ENCODE measurements at regions not wholly inside any gene's neighbourhood (a gene's known extent, or its start where the extent isn't known, plus 50 kb on each side); places are given as distances from the start of the nearest gene placed in this dataset.

- no peaks in the 10 kb centered on the region for H3K27me3 ChIP-seq (ENCODE audit: control insufficient read depth, insufficient read depth, low read length, poor library complexity, severe bottlenecking)
- H3K27ac ChIP-seq (ENCODE audit: insufficient read depth, low read depth, low read length, poor library complexity, severe bottlenecking): no peak overlapping the region
- H3K9me3 ChIP-seq (ENCODE audit: control insufficient read depth, low read length): no peaks in the 10 kb centered on the region
- WGBS, 2 experiments: 96% methylated on average over 9 of the region's 9 CpGs
- peaks cover 5% of the 10 kb centered on the region for H3K4me1 ChIP-seq (ENCODE audit: control insufficient read depth, insufficient read depth, low read length)
- H3K4me3 ChIP-seq (ENCODE audit: insufficient read depth, low read depth, low read length): no peak overlapping the region
- H3K36me3 ChIP-seq (ENCODE audit: control insufficient read depth, insufficient read depth, low read length): no peaks in the 10 kb centered on the region
These were observed 88.3 kb downstream of the SPP2 start for GRCh38 chr2:234138836-234139235.

- 88 to 89% methylated on average over 6 of the region's 6 CpGs for WGBS, 2 experiments
- Histone ChIP-seq H3K27me3 (ENCODE audit: control insufficient read depth, insufficient read depth, low read length, poor library complexity, severe bottlenecking) (no peaks in the 10 kb centered on the region), H3K4me1 (ENCODE audit: control insufficient read depth, insufficient read depth, low read length) (peaks cover 5% of the 10 kb centered on the region), H3K27ac (ENCODE audit: insufficient read depth, low read depth, low read length, poor library complexity, severe bottlenecking) (no peak overlapping the region), H3K9me3 (ENCODE audit: control insufficient read depth, low read length) (no peaks in the 10 kb centered on the region), H3K36me3 (ENCODE audit: control insufficient read depth, insufficient read depth, low read length) (no peaks in the 10 kb centered on the region), H3K4me3 (ENCODE audit: insufficient read depth, low read depth, low read length) (no peak overlapping the region)
These were observed 87.0 kb downstream of the SPP2 start for GRCh38 chr2:234137400-234138014.

GRCh38 chr2:234136461-234136860 is 86.0 kb downstream of the SPP2 start:
- no peak overlapping the region for H3K4me3 ChIP-seq (ENCODE audit: insufficient read depth, low read depth, low read length)
- H3K27ac ChIP-seq (ENCODE audit: insufficient read depth, low read depth, low read length, poor library complexity, severe bottlenecking): no peak overlapping the region
- H3K27me3 ChIP-seq (ENCODE audit: control insufficient read depth, insufficient read depth, low read length, poor library complexity, severe bottlenecking): no peaks in the 10 kb centered on the region
- no peaks in the 10 kb centered on the region for H3K36me3 ChIP-seq (ENCODE audit: control insufficient read depth, insufficient read depth, low read length)
- H3K9me3 ChIP-seq (ENCODE audit: control insufficient read depth, low read length): no peaks in the 10 kb centered on the region
- peaks cover 5% of the 10 kb centered on the region for H3K4me1 ChIP-seq (ENCODE audit: control insufficient read depth, insufficient read depth, low read length)

GRCh38 chr2:234135750-234136221 is 85.3 kb downstream of the SPP2 start:
- no peak overlapping the region for H3K4me3 ChIP-seq (ENCODE audit: insufficient read depth, low read depth, low read length)
- H3K9me3 ChIP-seq (ENCODE audit: control insufficient read depth, low read length): no peaks in the 10 kb centered on the region
- H3K27me3 ChIP-seq (ENCODE audit: control insufficient read depth, insufficient read depth, low read length, poor library complexity, severe bottlenecking): no peaks in the 10 kb centered on the region
- no peaks in the 10 kb centered on the region for H3K36me3 ChIP-seq (ENCODE audit: control insufficient read depth, insufficient read depth, low read length)
- WGBS, 2 experiments: 48 to 49% methylated on average over 16 of the region's 16 CpGs
- H3K27ac ChIP-seq (ENCODE audit: insufficient read depth, low read depth, low read length, poor library complexity, severe bottlenecking): no peak overlapping the region
- peaks cover 5% of the 10 kb centered on the region for H3K4me1 ChIP-seq (ENCODE audit: control insufficient read depth, insufficient read depth, low read length)

GRCh38 chr2:234134496-234134895 is 84.0 kb downstream of the SPP2 start:
- Histone ChIP-seq H3K36me3 (ENCODE audit: control insufficient read depth, insufficient read depth, low read length) (no peaks in the 10 kb centered on the region), H3K4me3 (ENCODE audit: insufficient read depth, low read depth, low read length) (no peak overlapping the region), H3K27ac (ENCODE audit: insufficient read depth, low read depth, low read length, poor library complexity, severe bottlenecking) (no peak overlapping the region), H3K9me3 (ENCODE audit: control insufficient read depth, low read length) (no peaks in the 10 kb centered on the region), H3K27me3 (ENCODE audit: control insufficient read depth, insufficient read depth, low read length, poor library complexity, severe bottlenecking) (no peaks in the 10 kb centered on the region), H3K4me1 (ENCODE audit: control insufficient read depth, insufficient read depth, low read length) (peaks cover 5% of the 10 kb centered on the region)
- 95% methylated on average over 6 of the region's 6 CpGs for WGBS, 2 experiments

- Histone ChIP-seq H3K4me3 (ENCODE audit: insufficient read depth, low read depth, low read length) (no peak overlapping the region), H3K9me3 (ENCODE audit: control insufficient read depth, low read length) (no peaks in the 10 kb centered on the region), H3K36me3 (ENCODE audit: control insufficient read depth, insufficient read depth, low read length) (no peaks in the 10 kb centered on the region), H3K27ac (ENCODE audit: insufficient read depth, low read depth, low read length, poor library complexity, severe bottlenecking) (no peak overlapping the region), H3K4me1 (ENCODE audit: control insufficient read depth, insufficient read depth, low read length) (peaks cover 5% of the 10 kb centered on the region), H3K27me3 (ENCODE audit: control insufficient read depth, insufficient read depth, low read length, poor library complexity, severe bottlenecking) (no peaks in the 10 kb centered on the region)
- WGBS, 2 experiments: 87 to 88% methylated on average over 4 of the region's 4 CpGs
These were observed 82.5 kb downstream of the SPP2 start for GRCh38 chr2:234133004-234133403.

GRCh38 chr2:234130777-234131181 is 80.3 kb downstream of the SPP2 start:
- H3K27me3 ChIP-seq (ENCODE audit: control insufficient read depth, insufficient read depth, low read length, poor library complexity, severe bottlenecking): no peaks in the 10 kb centered on the region
- H3K9me3 ChIP-seq (ENCODE audit: control insufficient read depth, low read length): no peaks in the 10 kb centered on the region
- H3K4me3 ChIP-seq (ENCODE audit: insufficient read depth, low read depth, low read length): no peak overlapping the region
- 85 to 86% methylated on average over 3 of the region's 3 CpGs for WGBS, 2 experiments
- peaks cover under 1% of the 10 kb centered on the region for H3K4me1 ChIP-seq (ENCODE audit: control insufficient read depth, insufficient read depth, low read length)
- no peak overlapping the region for H3K27ac ChIP-seq (ENCODE audit: insufficient read depth, low read depth, low read length, poor library complexity, severe bottlenecking)
- no peaks in the 10 kb centered on the region for H3K36me3 ChIP-seq (ENCODE audit: control insufficient read depth, insufficient read depth, low read length)

GRCh38 chr2:234128606-234129005 is 78.1 kb downstream of the SPP2 start:
- Histone ChIP-seq H3K27ac (ENCODE audit: insufficient read depth, low read depth, low read length, poor library complexity, severe bottlenecking) (no peak overlapping the region), H3K4me3 (ENCODE audit: insufficient read depth, low read depth, low read length) (no peak overlapping the region), H3K4me1 (ENCODE audit: control insufficient read depth, insufficient read depth, low read length) (no peaks in the 10 kb centered on the region), H3K36me3 (ENCODE audit: control insufficient read depth, insufficient read depth, low read length) (no peaks in the 10 kb centered on the region), H3K9me3 (ENCODE audit: control insufficient read depth, low read length) (no peaks in the 10 kb centered on the region), H3K27me3 (ENCODE audit: control insufficient read depth, insufficient read depth, low read length, poor library complexity, severe bottlenecking) (no peaks in the 10 kb centered on the region)
- WGBS, 2 experiments: 83 to 90% methylated on average over 1 of the region's 1 CpG
